Keratinocyte (primary cell): ENCODE measurements at regions not wholly inside any gene's neighbourhood (a gene's known extent, or its start where the extent isn't known, plus 50 kb on each side); places are given as distances from the start of the nearest gene placed in this dataset.
"Not testable (repeated sequence)": the region's sequence is repeated elsewhere in the genome, so short reads cannot be mapped to it uniquely, and the experiment has no call there.

Source experiments
- DNase-seq: peaks from one replicate; pipeline ENCODE4 v3.0.0-alpha.2; 2011; ENCODE audit warnings: low read depth, missing footprints, low spot score
- FAIRE-seq: peaks from 2 replicates; lab custom pipeline; 2011; peaks lifted over from hg19 to GRCh38; lab: Jason Lieb, UNC
- H2AFZ ChIP-seq: 2 replicates; pipeline ENCODE4 v1.6.0; 2012; ENCODE audit warnings: low read length, control low read depth, inconsistent platforms; ENCODE audit not compliant: control insufficient read depth
- H3K27ac ChIP-seq: 2 replicates; pipeline ENCODE4 v1.5.1; 2011; ENCODE audit warnings: low read length; ENCODE audit not compliant: control insufficient read depth, insufficient read depth
- H3K27me3 ChIP-seq: 3 replicates; pipeline ENCODE4 v1.6.0; 2011; ENCODE audit warnings: low read length; ENCODE audit not compliant: control insufficient read depth, insufficient read depth; ENCODE audit errors: extremely low read depth
- H3K36me3 ChIP-seq, 2 experiments: 2 replicates in 1 of 2; 3 replicates in 1 of 2; pipeline ENCODE4 v1.5.1; 2011; ENCODE audit warnings: low read length in 2 of 2, mild to moderate bottlenecking in 1 of 2; ENCODE audit not compliant: control insufficient read depth in 2 of 2, insufficient read depth in 2 of 2; ENCODE audit errors: extremely low read depth in 1 of 2
- H3K4me1 ChIP-seq: 3 replicates; pipeline ENCODE4 v1.5.1; 2011; ENCODE audit warnings: low read length; ENCODE audit not compliant: control insufficient read depth, insufficient read depth; ENCODE audit errors: extremely low read depth
- H3K4me2 ChIP-seq: 3 replicates; pipeline ENCODE4 v1.6.0; 2011; ENCODE audit warnings: low read depth, low read length; ENCODE audit not compliant: control insufficient read depth, insufficient read depth; ENCODE audit errors: extremely low read depth
- H3K4me3 ChIP-seq, 3 experiments: fragments of 200-600 bp in 1 of 3; sonication (generic) in 1 of 3; 2 replicates in 2 of 3; 3 replicates in 1 of 3; pipeline ENCODE4 v1.5.1; 2011 to 2016; ENCODE audit warnings: low read length in 3 of 3, mild to moderate bottlenecking in 3 of 3, control low read depth in 2 of 3, inconsistent platforms in 1 of 3, low read depth in 1 of 3, mixed read lengths in 1 of 3, mixed run types in 1 of 3, moderate library complexity in 1 of 3; ENCODE audit not compliant: control insufficient read depth in 2 of 3, insufficient read depth in 2 of 3; ENCODE audit errors: extremely low read depth in 1 of 3
- H3K79me2 ChIP-seq: 2 replicates; pipeline ENCODE4 v1.6.0; 2012; ENCODE audit warnings: low read length; ENCODE audit not compliant: control insufficient read depth, insufficient read depth
- H3K9ac ChIP-seq: 3 replicates; pipeline ENCODE4 v1.6.0; 2011; ENCODE audit warnings: low read length; ENCODE audit not compliant: control insufficient read depth, insufficient read depth; ENCODE audit errors: extremely low read depth
- H3K9me1 ChIP-seq: 3 replicates; pipeline ENCODE4 v1.6.0; 2011; ENCODE audit warnings: low read length; ENCODE audit not compliant: control insufficient read depth, insufficient read depth; ENCODE audit errors: extremely low read depth
- H3K9me3 ChIP-seq: 2 replicates; pipeline ENCODE4 v1.5.1; 2012; ENCODE audit warnings: low read depth, low read length; ENCODE audit not compliant: control insufficient read depth
- H4K20me1 ChIP-seq: 3 replicates; pipeline ENCODE4 v1.6.0; 2011; ENCODE audit warnings: low read length; ENCODE audit not compliant: control insufficient read depth, insufficient read depth; ENCODE audit errors: extremely low read depth
- EZH2 ChIP-seq: IDR thresholded peaks from one replicate; pipeline ENCODE4 v1.6.1; 2012; ENCODE audit warnings: inconsistent platforms, mild to moderate bottlenecking, low read length, moderate library complexity
- dilution Hi-C: fragments of 300-500 bp; cut with MboI; formaldehyde crosslinking; loops from one replicate; pipeline ENCODE4 v1.7.0; 2020; ENCODE audit warnings: low sequenced_read_pairs; ENCODE audit not compliant: extremely low pct_ligation_motif_present
- TF ChIP-seq, protein P1 (sequence below), 3 experiments: IDR thresholded peaks in 1 of 3; conservative IDR thresholded peaks in 1 of 3; optimal IDR thresholded peaks in 1 of 3; 2 replicates in 2 of 3; 3 replicates in 1 of 3; pipeline versions ENCODE3 to v1.5.1; 2011; ENCODE audit warnings: low read length in 3 of 3, mild to moderate bottlenecking in 3 of 3, moderate library complexity in 2 of 3, control low read depth in 1 of 3, inconsistent platforms in 1 of 3; ENCODE audit not compliant: insufficient read depth in 2 of 3; ENCODE audit errors: extremely low read depth in 1 of 3

DNA sequence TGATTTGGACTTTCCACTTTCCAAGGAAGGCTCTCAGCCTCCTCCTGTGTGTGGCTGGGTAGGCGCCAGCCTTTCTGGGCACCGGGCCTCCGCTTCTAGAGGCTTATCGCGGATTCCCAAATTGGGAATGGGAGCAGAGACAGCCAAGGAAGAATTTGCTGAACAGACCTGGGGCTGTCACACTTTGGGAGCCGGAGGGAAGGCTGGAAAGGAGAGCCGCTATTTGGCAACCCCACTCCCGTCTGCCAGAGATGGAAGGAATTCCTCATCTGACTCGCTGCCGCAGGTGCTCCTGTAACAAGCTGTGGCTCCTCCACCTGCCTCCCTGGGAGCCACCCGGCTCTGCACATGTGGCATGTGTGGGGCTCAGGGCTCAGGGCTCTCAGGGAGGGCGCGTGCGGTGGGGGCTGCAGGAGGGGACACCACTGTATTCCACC lies 50.8 kb upstream of the ECHDC3 start:
- dilution Hi-C loops, result no loop called here
- Histone ChIP-seq H3K36me3 (no peaks in the 10 kb centered on the region), H3K9me1 (no peaks in the 10 kb centered on the region), H3K27me3 (peaks cover 7% of the 10 kb centered on the region), H3K4me3 (no peak overlapping the region), H3K9me3 (no peaks in the 10 kb centered on the region), H2AFZ (no peak overlapping the region), H3K79me2 (no peaks in the 10 kb centered on the region), H3K4me1 (peaks cover 14% of the 10 kb centered on the region), H3K4me2 (no peak overlapping the region), H4K20me1 (no peaks in the 10 kb centered on the region), H3K9ac (no peak overlapping the region), H3K27ac (no peak overlapping the region)
- no peak for FAIRE-seq
- DNase-seq, result no peak
- TF ChIP-seq, protein P1, sequence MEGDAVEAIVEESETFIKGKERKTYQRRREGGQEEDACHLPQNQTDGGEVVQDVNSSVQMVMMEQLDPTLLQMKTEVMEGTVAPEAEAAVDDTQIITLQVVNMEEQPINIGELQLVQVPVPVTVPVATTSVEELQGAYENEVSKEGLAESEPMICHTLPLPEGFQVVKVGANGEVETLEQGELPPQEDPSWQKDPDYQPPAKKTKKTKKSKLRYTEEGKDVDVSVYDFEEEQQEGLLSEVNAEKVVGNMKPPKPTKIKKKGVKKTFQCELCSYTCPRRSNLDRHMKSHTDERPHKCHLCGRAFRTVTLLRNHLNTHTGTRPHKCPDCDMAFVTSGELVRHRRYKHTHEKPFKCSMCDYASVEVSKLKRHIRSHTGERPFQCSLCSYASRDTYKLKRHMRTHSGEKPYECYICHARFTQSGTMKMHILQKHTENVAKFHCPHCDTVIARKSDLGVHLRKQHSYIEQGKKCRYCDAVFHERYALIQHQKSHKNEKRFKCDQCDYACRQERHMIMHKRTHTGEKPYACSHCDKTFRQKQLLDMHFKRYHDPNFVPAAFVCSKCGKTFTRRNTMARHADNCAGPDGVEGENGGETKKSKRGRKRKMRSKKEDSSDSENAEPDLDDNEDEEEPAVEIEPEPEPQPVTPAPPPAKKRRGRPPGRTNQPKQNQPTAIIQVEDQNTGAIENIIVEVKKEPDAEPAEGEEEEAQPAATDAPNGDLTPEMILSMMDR (optimal IDR thresholded peaks at IDR 0.05 in 1 of 3, IDR thresholded peaks at IDR 0.05 in 1 of 3, conservative IDR thresholded peaks at IDR 0.05 in 1 of 3; ENCODE audit: extremely low read depth in 1 of 3, insufficient read depth in 2 of 3, low read length in 3 of 3), result no peak
- no peak for TF ChIP-seq EZH2

DNA sequence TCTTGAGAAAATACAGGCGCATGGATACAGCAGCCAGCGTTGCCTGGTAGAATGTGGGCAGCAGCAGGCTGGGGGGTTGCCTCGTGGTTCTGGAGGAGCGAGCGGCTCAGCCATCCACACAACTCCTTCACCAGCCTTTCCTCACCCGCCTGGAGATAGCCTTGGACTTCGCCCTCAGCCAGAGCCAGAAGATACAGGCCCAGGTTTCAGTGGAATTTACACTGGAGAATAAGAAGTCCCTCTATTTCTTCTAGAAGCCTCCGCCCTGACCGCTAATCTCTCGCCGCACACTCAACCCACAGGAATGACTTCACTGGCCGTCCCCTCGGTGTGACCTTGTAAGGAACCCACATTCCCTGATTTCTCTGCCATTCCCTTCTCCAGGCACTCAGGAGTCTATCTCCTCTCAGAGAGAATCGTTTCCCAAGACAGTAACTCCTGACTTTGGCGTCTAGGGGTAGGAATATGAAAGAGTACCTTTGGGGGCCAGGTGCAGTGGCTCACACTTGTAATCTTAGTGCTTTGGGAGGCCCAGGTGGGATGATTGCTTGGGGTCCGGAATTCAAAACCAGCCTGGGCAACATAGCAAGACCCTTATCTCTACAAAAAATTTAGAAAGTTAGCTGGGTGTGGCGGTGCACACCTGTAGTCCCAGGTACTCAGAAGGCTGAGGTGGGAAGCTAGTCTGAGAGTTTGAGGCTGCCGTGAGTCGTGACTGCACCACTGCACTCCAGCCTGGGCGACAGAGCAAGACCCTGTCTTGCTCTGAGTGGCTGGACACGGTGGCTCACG lies 52.0 kb upstream of the ECHDC3 start:
- Histone ChIP-seq H3K9ac (no peak overlapping the region), H3K4me3 (no peak overlapping the region), H4K20me1 (no peaks in the 10 kb centered on the region), H3K36me3 (no peaks in the 10 kb centered on the region), H3K4me1 (peaks cover 25% of the 10 kb centered on the region), H3K27ac (no peak overlapping the region), H2AFZ (no peak overlapping the region), H3K4me2 (no peak overlapping the region), H3K27me3 (peaks cover 7% of the 10 kb centered on the region), H3K9me1 (no peaks in the 10 kb centered on the region), H3K79me2 (no peaks in the 10 kb centered on the region), H3K9me3 (no peaks in the 10 kb centered on the region)
- dilution Hi-C loops, result no loop called here
- DNase-seq, result no peak
- no peak for TF ChIP-seq EZH2
- TF ChIP-seq, protein P1 (optimal IDR thresholded peaks at IDR 0.05 in 1 of 3, IDR thresholded peaks at IDR 0.05 in 1 of 3, conservative IDR thresholded peaks at IDR 0.05 in 1 of 3; ENCODE audit: extremely low read depth in 1 of 3, insufficient read depth in 2 of 3, low read length in 3 of 3), result no peak
- no peak for FAIRE-seq

DNA sequence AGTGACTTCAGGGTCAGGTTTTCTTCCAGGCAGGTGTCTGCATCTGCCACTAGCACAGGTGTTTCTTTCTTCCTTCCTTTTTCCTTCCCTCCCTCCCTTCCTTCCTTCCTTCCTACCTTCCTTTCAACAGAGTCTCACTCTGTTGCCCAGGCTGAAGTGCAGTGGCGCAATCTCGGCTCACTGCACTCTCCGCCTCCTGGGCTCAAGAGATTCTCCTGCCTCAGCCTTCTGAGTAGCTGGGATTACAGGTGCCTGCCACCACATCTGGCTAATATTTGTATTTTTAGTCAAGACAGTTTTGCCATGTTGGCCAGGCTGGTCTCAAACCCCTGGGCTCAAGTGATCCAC lies 53.8 kb upstream of the ECHDC3 start:
- not testable (repeated sequence) for H3K36me3 ChIP-seq

More for the DNA sequence above, 53.8 kb upstream of the ECHDC3 start:
- H3K4me3 ChIP-seq, H3K9me3 ChIP-seq, H3K79me2 ChIP-seq, H3K9ac ChIP-seq, H3K27me3 ChIP-seq, FAIRE-seq, H2AFZ ChIP-seq, H3K9me1 ChIP-seq, dilution Hi-C loops, DNase-seq, H4K20me1 ChIP-seq, H3K27ac ChIP-seq, H3K4me2 ChIP-seq: not testable (repeated sequence)
- peaks cover 35% of the 10 kb centered on the region for H3K4me1 ChIP-seq
